ENCODE measurements at regions not wholly inside any gene's neighbourhood (a gene's known extent, or its start where the extent isn't known, plus 50 kb on each side); places are given as distances from the start of the nearest gene placed in this dataset.
"Not testable (repeated sequence)": the region's sequence is repeated elsewhere in the genome, so short reads cannot be mapped to it uniquely, and the experiment has no call there.

DNA sequence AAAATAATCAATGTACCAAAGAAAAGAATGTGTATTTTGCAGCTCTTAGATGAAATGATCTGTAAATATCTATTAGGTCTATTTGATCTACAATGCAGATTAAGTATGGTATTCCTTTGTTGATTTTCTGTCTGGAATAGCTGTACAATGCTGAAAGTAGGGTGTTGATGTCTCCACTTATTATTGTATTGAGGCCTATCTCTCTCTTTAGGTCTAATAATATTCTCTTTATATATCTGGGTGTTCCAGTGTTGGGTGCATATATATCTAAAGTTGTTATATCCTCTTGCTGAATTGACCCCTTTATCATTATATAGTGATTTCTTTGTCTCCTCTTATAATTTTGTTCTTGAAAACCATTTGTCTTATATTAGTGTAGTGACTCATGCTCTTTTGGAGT lies 885.5 kb upstream of the FOXG1 start:
- TF ChIP-seq, protein P1, sequence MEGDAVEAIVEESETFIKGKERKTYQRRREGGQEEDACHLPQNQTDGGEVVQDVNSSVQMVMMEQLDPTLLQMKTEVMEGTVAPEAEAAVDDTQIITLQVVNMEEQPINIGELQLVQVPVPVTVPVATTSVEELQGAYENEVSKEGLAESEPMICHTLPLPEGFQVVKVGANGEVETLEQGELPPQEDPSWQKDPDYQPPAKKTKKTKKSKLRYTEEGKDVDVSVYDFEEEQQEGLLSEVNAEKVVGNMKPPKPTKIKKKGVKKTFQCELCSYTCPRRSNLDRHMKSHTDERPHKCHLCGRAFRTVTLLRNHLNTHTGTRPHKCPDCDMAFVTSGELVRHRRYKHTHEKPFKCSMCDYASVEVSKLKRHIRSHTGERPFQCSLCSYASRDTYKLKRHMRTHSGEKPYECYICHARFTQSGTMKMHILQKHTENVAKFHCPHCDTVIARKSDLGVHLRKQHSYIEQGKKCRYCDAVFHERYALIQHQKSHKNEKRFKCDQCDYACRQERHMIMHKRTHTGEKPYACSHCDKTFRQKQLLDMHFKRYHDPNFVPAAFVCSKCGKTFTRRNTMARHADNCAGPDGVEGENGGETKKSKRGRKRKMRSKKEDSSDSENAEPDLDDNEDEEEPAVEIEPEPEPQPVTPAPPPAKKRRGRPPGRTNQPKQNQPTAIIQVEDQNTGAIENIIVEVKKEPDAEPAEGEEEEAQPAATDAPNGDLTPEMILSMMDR (IDR thresholded peaks at IDR 0.05; ENCODE audit: low read depth, low read length) = no peak
- H3K36me3 ChIP-seq = no peaks in the 10 kb centered on the region
- H3K4me3 ChIP-seq (ENCODE audit: low read depth, low read length) = no peak overlapping the region
- peaks cover 9% of the 10 kb centered on the region; the same call in 1 of the 2 replicates for H3K4me1 ChIP-seq
- H3K9me3 ChIP-seq = no peaks in the 10 kb centered on the region
- DNase-seq = no peak
- H3K27me3 ChIP-seq = no peaks in the 10 kb centered on the region

DNA sequence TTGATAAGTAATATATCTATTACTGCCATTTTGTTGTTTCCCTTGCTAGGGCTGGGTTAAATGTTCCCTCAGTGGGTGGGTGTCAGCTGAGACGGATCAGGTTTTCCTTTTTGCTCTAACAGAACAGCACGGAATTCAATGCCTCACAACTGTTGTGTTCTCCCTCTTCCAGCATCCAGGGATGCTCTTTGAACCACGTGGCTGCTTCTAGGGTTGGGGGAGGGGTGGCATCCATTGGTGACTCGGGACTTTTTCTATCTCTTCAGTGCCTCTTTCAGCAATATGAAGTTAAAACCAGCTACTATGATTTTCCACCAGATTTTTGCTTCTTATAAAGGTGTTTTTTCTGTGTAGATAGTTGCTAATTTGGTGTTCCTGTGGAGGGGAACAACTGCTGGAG lies 884.9 kb upstream of the FOXG1 start:
- TF ChIP-seq, protein P1 (IDR thresholded peaks at IDR 0.05; ENCODE audit: low read depth, low read length) = no peak
- Histone ChIP-seq H3K36me3 (no peaks in the 10 kb centered on the region), H3K9me3 (no peaks in the 10 kb centered on the region), H3K4me3 (ENCODE audit: low read depth, low read length) (no peak overlapping the region), H3K4me1 (peaks cover 9% of the 10 kb centered on the region; the same call in 1 of the 2 replicates), H3K27me3 (no peaks in the 10 kb centered on the region)
- DNase-seq = no peak

DNA sequence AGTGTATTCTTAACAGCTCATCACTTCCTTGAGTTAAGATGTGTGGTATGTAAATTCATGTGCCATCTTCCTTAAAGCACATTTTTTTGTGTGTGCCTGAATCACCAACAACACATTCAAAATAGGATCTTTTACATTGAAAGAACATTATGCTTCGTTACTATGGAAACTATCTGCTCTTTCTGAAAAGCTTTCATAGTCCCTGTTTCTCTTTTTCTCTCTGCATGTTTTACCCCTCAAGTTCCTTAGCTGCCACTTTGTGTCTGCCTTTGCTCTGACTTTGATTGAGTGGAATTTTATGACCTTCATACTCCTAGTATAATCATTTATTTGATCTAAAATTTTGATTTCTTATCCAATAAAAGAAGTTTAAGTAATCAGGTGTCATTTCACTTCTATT lies 880.3 kb upstream of the FOXG1 start:
- Histone ChIP-seq H3K36me3 (no peaks in the 10 kb centered on the region), H3K4me1 (peaks cover 9% of the 10 kb centered on the region; the same call in 1 of the 2 replicates), H3K27me3 (no peaks in the 10 kb centered on the region), H3K9me3 (no peaks in the 10 kb centered on the region), H3K4me3 (ENCODE audit: low read depth, low read length) (no peak overlapping the region)
- TF ChIP-seq, protein P1 (IDR thresholded peaks at IDR 0.05; ENCODE audit: low read depth, low read length) = no peak
- DNase-seq = no peak

DNA sequence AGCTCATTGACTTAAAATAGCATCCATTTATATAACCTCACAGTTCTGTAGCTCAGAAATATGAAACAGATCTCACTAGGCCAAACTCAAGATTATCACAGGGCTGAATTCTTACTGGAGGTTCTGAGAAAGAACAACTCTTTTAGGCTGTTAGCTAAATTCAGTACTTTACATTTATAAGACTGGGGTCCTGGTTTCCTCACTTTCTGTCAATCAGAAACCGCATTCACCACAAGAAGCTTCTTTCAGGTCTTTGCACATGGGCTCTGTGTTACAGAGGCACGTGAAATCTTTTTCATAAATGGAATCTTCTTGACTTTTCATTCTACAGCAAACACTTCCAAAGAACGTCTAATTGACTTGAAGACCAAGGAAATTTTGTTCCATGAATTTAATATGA lies 876.3 kb upstream of the FOXG1 start:
- no peak for DNase-seq
- no peaks in the 10 kb centered on the region for H3K9me3 ChIP-seq
- TF ChIP-seq, protein P1 (IDR thresholded peaks at IDR 0.05; ENCODE audit: low read depth, low read length) = no peak
- no peak overlapping the region for H3K4me3 ChIP-seq (ENCODE audit: low read depth, low read length)
- no peaks in the 10 kb centered on the region for H3K4me1 ChIP-seq
- no peaks in the 10 kb centered on the region for H3K27me3 ChIP-seq
- H3K36me3 ChIP-seq = no peaks in the 10 kb centered on the region

DNA sequence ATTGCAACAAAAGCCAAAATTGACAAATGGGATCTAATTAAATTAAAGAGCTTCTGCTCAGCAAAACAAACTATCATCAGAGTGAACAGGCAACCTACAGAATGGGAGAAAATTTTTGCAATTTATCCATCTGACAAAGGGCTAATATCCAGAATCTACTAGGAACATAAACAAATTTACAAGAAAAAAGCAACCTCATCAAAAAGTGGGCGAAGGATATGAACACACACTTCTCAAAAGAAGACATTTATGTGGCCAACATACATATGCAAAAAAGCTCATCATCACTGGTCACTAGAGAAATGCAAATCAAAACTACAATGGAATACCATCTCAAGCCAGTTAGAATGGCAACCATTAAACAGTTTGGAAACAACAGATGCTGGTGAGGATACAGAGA lies 858.1 kb upstream of the FOXG1 start:
- H3K27me3 ChIP-seq; H3K9me3 ChIP-seq; H3K36me3 ChIP-seq; H3K4me1 ChIP-seq; DNase-seq; H3K4me3 ChIP-seq (ENCODE audit: low read depth, low read length): not testable (repeated sequence)

DNA sequence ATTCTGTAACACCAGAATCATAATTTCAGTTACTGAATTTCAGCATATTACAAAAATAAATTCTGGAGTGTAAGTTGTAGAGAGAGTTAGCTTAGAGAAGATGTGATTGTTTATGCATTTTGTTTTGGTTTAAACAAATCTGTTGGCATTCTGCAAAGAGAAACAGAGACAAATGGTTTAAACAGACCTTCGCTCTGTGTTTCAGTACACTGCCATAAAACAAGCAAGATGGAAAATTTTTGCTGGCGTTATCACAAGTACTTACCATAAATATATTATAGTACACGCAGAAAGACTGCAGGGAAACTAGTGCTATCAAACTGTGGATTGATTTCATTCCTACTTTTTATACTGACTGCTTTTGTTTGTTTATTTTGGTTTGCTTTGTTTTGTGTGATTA lies 850.3 kb upstream of the FOXG1 start:
- H3K9me3 ChIP-seq = no peaks in the 10 kb centered on the region
- TF ChIP-seq, protein P1 (IDR thresholded peaks at IDR 0.05; ENCODE audit: low read depth, low read length) = no peak
- H3K4me1 ChIP-seq = no peaks in the 10 kb centered on the region
- no peak overlapping the region for H3K4me3 ChIP-seq (ENCODE audit: low read depth, low read length)
- no peak for DNase-seq
- no peaks in the 10 kb centered on the region for H3K27me3 ChIP-seq
- no peaks in the 10 kb centered on the region for H3K36me3 ChIP-seq

DNA sequence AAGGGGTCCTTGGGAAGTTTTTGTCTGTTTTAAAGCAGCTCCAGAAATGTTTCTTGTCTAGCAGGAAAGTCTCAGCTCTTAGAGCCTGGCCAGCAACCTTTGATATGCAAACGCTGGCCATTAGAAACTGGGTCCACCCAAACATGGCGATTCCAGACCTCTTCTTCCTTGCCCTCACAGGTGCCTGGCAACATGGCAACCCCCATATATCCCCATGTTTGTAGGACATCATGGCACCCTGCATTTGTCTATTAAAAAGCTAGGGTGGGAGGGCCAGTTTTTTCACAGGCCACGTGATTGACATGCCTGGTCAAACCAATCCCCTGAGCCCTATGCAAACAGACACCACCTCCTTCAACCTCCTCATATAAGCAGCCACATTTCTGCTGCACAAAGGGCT lies 848.7 kb upstream of the FOXG1 start:
- no peaks in the 10 kb centered on the region for H3K36me3 ChIP-seq
- no peaks in the 10 kb centered on the region for H3K9me3 ChIP-seq
- no peaks in the 10 kb centered on the region for H3K4me1 ChIP-seq
- H3K4me3 ChIP-seq (ENCODE audit: low read depth, low read length) = no peak overlapping the region
- TF ChIP-seq, protein P1 (IDR thresholded peaks at IDR 0.05; ENCODE audit: low read depth, low read length) = no peak
- H3K27me3 ChIP-seq = no peaks in the 10 kb centered on the region
- DNase-seq = no peak
